ENCODE measurements at regions not wholly inside any gene's neighbourhood (a gene's known extent, or its start where the extent isn't known, plus 50 kb on each side); places are given as distances from the start of the nearest gene placed in this dataset.

GRCh38 chr2:224325941-224326340 lies 76.0 kb downstream of the FAM124B start:
- DNase-seq (ENCODE audit: low read depth), result no peak
- no peak for TF ChIP-seq CTCF (IDR thresholded peaks at IDR 0.05; ENCODE audit: insufficient read depth, low read depth, low read length, missing control alignments)
- H3K4me3 ChIP-seq (ENCODE audit: low read length), result no peak overlapping the region

DNA sequence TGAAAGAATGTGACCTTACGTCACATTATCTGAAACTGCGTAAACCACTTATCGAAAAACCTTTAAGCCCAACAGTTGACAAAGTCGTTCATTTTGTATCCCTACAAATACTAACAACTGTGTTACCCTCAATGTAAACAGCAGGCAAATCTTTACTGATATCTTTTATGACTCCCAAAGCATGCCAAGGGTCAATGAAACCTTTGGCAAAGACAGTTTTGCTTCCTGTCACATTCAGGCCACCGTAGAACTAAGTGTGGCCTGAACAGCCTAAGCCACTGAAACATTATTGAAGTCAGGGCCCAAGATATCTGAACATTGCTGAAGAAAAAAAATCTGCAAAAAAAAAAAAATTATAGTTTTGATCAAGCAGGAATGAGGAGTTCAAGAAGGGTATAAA lies 77.3 kb downstream of the FAM124B start:
- no peak for DNase-seq (ENCODE audit: low read depth)

DNA sequence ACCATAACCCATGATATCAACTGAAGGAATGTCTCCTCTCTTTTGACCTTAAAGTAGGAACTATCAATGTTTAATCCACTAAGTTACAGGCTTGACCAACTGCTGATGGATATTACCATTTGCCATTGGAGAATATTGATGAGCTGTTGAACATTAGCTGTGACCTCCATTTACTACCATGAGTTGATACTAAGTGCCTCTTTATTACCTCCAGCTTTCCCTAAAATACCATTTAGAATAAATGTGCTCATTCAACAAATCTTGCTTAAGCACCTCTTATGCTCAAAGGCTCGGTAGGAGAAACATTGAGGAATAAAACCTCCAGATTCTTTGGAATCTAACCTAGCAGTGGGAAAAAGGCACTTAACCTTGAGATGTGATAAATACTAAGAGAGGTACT lies 81.2 kb downstream of the FAM124B start:
- DNase-seq (ENCODE audit: low read depth), result no peak
- H3K4me3 ChIP-seq (ENCODE audit: low read length), result no peak overlapping the region
- TF ChIP-seq CTCF (IDR thresholded peaks at IDR 0.05; ENCODE audit: insufficient read depth, low read depth, low read length, missing control alignments), result no peak

More for the DNA sequence above, 77.3 kb downstream of the FAM124B start:
- no peak for TF ChIP-seq CTCF (IDR thresholded peaks at IDR 0.05; ENCODE audit: insufficient read depth, low read depth, low read length, missing control alignments)
- H3K4me3 ChIP-seq (ENCODE audit: low read length), result no peak overlapping the region

DNA sequence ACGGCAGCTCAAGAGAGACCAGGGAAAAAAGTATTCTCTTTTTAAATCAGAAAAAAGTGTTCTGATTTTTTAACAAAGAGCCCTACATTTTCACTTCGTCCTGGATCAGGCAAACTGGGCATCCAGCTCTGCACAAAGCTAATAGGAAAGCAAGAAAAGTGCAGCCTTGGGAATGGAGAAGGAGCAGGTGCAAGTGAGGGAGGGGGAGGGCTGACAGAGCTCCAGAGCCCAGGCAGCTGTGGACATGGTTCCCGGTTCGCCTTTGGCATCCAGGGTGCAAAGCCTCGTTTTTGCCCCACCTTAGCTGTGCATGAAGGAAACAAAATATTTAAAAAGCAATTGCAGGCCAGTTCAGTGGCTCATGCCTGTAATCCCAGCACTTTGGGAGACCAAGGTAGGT lies 82.2 kb downstream of the FAM124B start:
- DNase-seq (ENCODE audit: low read depth), result no peak
- TF ChIP-seq CTCF (IDR thresholded peaks at IDR 0.05; ENCODE audit: insufficient read depth, low read depth, low read length, missing control alignments), result no peak
- H3K4me3 ChIP-seq (ENCODE audit: low read length), result no peak overlapping the region

DNA sequence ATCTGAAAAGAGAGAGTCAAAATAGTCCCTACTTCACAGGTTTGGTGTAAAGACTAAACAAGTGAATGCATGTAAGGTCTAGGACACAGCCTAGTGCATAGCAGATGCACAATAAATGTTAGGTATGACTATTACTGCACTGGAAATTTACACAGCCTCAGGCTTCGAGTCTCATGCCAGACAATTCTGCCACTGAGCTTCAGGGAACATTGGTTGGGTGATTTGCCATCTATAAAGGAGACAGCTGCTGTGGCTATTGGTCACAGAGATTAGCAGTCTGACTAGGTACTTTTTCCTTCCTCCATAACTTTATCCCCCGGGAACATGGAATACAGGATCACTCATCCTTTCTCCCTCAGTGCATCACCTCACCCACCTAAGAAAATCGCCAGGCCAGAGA lies 89.2 kb downstream of the FAM124B start:
- no peak for DNase-seq (ENCODE audit: low read depth)
- no peak for TF ChIP-seq CTCF (IDR thresholded peaks at IDR 0.05; ENCODE audit: insufficient read depth, low read depth, low read length, missing control alignments)
- no peak overlapping the region for H3K4me3 ChIP-seq (ENCODE audit: low read length)

- TF ChIP-seq CTCF (IDR thresholded peaks at IDR 0.05; ENCODE audit: insufficient read depth, low read depth, low read length, missing control alignments), result no peak
- H3K4me3 ChIP-seq (ENCODE audit: low read length), result no peak overlapping the region
- peak; percentile 44 for DNase-seq (ENCODE audit: low read depth)
These were observed 90.8 kb downstream of the FAM124B start for GRCh38 chr2:224310943-224311625.

DNA sequence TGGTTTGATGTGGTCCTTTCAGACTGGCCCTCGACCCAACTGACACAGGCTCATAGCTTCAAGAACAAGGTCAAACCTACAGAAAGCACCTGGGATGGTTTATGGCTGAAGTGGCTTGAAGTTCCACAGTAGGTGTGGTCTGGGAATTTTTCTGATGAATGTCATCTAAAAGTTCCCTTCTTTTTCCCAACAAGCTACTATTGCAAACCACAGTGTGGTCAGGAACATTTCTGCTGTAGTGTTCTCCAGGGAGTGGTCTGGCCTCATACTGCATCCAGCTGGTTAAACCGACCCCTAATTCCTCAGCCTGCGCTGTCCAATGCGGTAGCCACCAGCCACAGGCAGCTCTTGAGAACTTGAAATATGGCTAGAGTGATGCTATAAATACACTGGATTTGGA lies 92.7 kb downstream of the FAM124B start:
- no peak overlapping the region for H3K4me3 ChIP-seq (ENCODE audit: low read length)
- DNase-seq (ENCODE audit: low read depth), result no peak
- no peak for TF ChIP-seq CTCF (IDR thresholded peaks at IDR 0.05; ENCODE audit: insufficient read depth, low read depth, low read length, missing control alignments)
